GM21619 (cell line): ENCODE measurements at regions not wholly inside any gene's neighbourhood (a gene's known extent, or its start where the extent isn't known, plus 50 kb on each side); places are given as distances from the start of the nearest gene placed in this dataset.

Experiments
- ATAC-seq: cut with Tn5 transposase; IDR thresholded peaks from one replicate; pipeline ENCODE4 v1.9.1; 2021; ENCODE audit not compliant: unreplicated experiment

GRCh38 chr21:32216293-32216692, 62.6 kb downstream of the MIS18A start:
- no peak for ATAC-seq

GRCh38 chr21:32215306-32215685, 63.6 kb downstream of the MIS18A start:
- no peak for ATAC-seq

GRCh38 chr21:32214654-32215305, 64.1 kb downstream of the MIS18A start:
- ATAC-seq = no peak

- no peak for ATAC-seq
Measured at GRCh38 chr21:32212116-32212515, 66.7 kb downstream of the MIS18A start.

- ATAC-seq = no peak
Measured at GRCh38 chr21:32211306-32211705, 67.5 kb downstream of the MIS18A start.

- ATAC-seq = no peak
Measured at GRCh38 chr21:32209580-32209979, 69.3 kb downstream of the MIS18A start.

GRCh38 chr21:32207406-32207716, 71.5 kb downstream of the MIS18A start:
- no peak for ATAC-seq

GRCh38 chr21:32206631-32207405, 72.0 kb downstream of the MIS18A start:
- no peak for ATAC-seq

- ATAC-seq = no peak
Measured at GRCh38 chr21:32203877-32204480, 74.9 kb downstream of the MIS18A start.

GRCh38 chr21:32200029-32200428, 78.8 kb downstream of the MIS18A start:
- ATAC-seq = no peak

GRCh38 chr21:32198384-32198783, 80.5 kb downstream of the MIS18A start:
- ATAC-seq = no peak

GRCh38 chr21:32197896-32198295, 81.0 kb downstream of the MIS18A start:
- no peak for ATAC-seq

- no peak for ATAC-seq
Measured at GRCh38 chr21:32196001-32196400, 82.8 kb downstream of the MIS18A start.

GRCh38 chr21:32193098-32193465, 85.8 kb downstream of the MIS18A start:
- ATAC-seq = no peak

- ATAC-seq = no peak
Measured at GRCh38 chr21:32192291-32193097, 86.4 kb downstream of the MIS18A start.

GRCh38 chr21:32190493-32191144, 88.2 kb downstream of the MIS18A start:
- ATAC-seq = no peak

GRCh38 chr21:32189688-32190483, 89.0 kb downstream of the MIS18A start:
- no peak for ATAC-seq

- ATAC-seq = no peak
Measured at GRCh38 chr21:32186804-32187203, 92.0 kb downstream of the MIS18A start.

GRCh38 chr21:32185726-32186125, 93.1 kb downstream of the MIS18A start:
- no peak for ATAC-seq

- ATAC-seq = no peak
Measured at GRCh38 chr21:32185103-32185502, 93.7 kb downstream of the MIS18A start.
